ENCODE measurements at regions not wholly inside any gene's neighbourhood (a gene's known extent, or its start where the extent isn't known, plus 50 kb on each side); places are given as distances from the start of the nearest gene placed in this dataset.

- Histone ChIP-seq H3K27me3 (ENCODE audit: insufficient read depth, poor library complexity, severe bottlenecking) (peaks cover 4% of the 10 kb centered on the region), H3K4me3 (replicated peaks; ENCODE audit: insufficient read depth, low read length) (no peak overlapping the region), H3K27ac (replicated peaks) (no peak overlapping the region)
- DNase-seq (ENCODE audit: low read depth in 1 of 2, low spot score in 1 of 2) = no peak
- TF ChIP-seq CTCF (IDR thresholded peaks at IDR 0.05; ENCODE audit: insufficient read depth, low read length) (no peak), REST (IDR thresholded peaks at IDR 0.05; ENCODE audit: insufficient replicate concordance, low read depth) (no peak), SPI1 (IDR thresholded peaks at IDR 0.05; ENCODE audit: borderline replicate concordance, low read depth) (no peak), POLR2AphosphoS5 (IDR thresholded peaks at IDR 0.05; ENCODE audit: low read depth) (no peak), GABPA (IDR thresholded peaks at IDR 0.05; ENCODE audit: low read depth) (no peak)
These were observed 67.6 kb downstream of the COX18 start for GRCh38 chr4:73001885-73002284.

GRCh38 chr4:72997409-72997808 is 72.1 kb downstream of the COX18 start:
- Histone ChIP-seq H3K4me3 (replicated peaks; ENCODE audit: insufficient read depth, low read length) (no peak overlapping the region), H3K27ac (replicated peaks) (no peak overlapping the region), H3K27me3 (ENCODE audit: insufficient read depth, poor library complexity, severe bottlenecking) (peaks cover 4% of the 10 kb centered on the region)
- TF ChIP-seq REST (IDR thresholded peaks at IDR 0.05; ENCODE audit: insufficient replicate concordance, low read depth) (no peak), GABPA (IDR thresholded peaks at IDR 0.05; ENCODE audit: low read depth) (no peak), SPI1 (IDR thresholded peaks at IDR 0.05; ENCODE audit: borderline replicate concordance, low read depth) (no peak), POLR2AphosphoS5 (IDR thresholded peaks at IDR 0.05; ENCODE audit: low read depth) (no peak), CTCF (IDR thresholded peaks at IDR 0.05; ENCODE audit: insufficient read depth, low read length) (no peak)
- no peak for DNase-seq (ENCODE audit: low read depth in 1 of 2, low spot score in 1 of 2)

GRCh38 chr4:72994670-72995069 is 74.8 kb downstream of the COX18 start:
- no peak for TF ChIP-seq SPI1 (IDR thresholded peaks at IDR 0.05; ENCODE audit: borderline replicate concordance, low read depth)
- no peak for TF ChIP-seq REST (IDR thresholded peaks at IDR 0.05; ENCODE audit: insufficient replicate concordance, low read depth)
- TF ChIP-seq CTCF (IDR thresholded peaks at IDR 0.05; ENCODE audit: insufficient read depth, low read length) = no peak
- no peak for TF ChIP-seq POLR2AphosphoS5 (IDR thresholded peaks at IDR 0.05; ENCODE audit: low read depth)
- no peak for TF ChIP-seq GABPA (IDR thresholded peaks at IDR 0.05; ENCODE audit: low read depth)
- no peak overlapping the region for H3K27ac ChIP-seq (replicated peaks)
- DNase-seq (ENCODE audit: low read depth in 1 of 2, low spot score in 1 of 2) = no peak
- H3K4me3 ChIP-seq (replicated peaks; ENCODE audit: insufficient read depth, low read length) = no peak overlapping the region
- peaks cover 2% of the 10 kb centered on the region for H3K27me3 ChIP-seq (ENCODE audit: insufficient read depth, poor library complexity, severe bottlenecking)
